Lung (tissue), 11 donors: ENCODE measurements at regions not wholly inside any gene's neighbourhood (a gene's known extent, or its start where the extent isn't known, plus 50 kb on each side); places are given as distances from the start of the nearest gene placed in this dataset.

ENCODE experiments used
- ATAC-seq: fragments of 200-7000 bp; cut with Tn5 transposase; one replicate; pipeline ENCODE4 v1.9.1; 2020; ENCODE audit warnings: moderate number of reproducible peaks; ENCODE audit not compliant: insufficient read depth, low FRiP score
- DNase-seq, 3 donors: peaks; one replicate each; pipeline ENCODE4 v3.0.0-alpha.2; 2013 to 2017
- H3K27ac ChIP-seq, 2 donors: one replicate each; pipeline ENCODE4 v1.5.1; 2013; ENCODE audit warnings: mild to moderate bottlenecking in 2 of 2, moderate library complexity in 2 of 2, control low read depth in 1 of 2, inconsistent platforms in 1 of 2, low read depth in 1 of 2, low read length in 1 of 2
- H3K27me3 ChIP-seq, 3 donors: one replicate each; pipeline ENCODE4 v1.5.1; 2013; ENCODE audit warnings: low read length in 2 of 3; ENCODE audit not compliant: control insufficient read depth in 3 of 3, insufficient read depth in 3 of 3
- H3K36me3 ChIP-seq, 4 donors: one replicate each; pipeline ENCODE4 v1.5.1; 2013; ENCODE audit warnings: low read length in 4 of 4, mild to moderate bottlenecking in 1 of 4, moderate library complexity in 1 of 4; ENCODE audit not compliant: control insufficient read depth in 4 of 4, insufficient read depth in 4 of 4
- H3K4me1 ChIP-seq, 5 donors: one replicate each; pipeline ENCODE4 v1.5.1; 2013; ENCODE audit warnings: low read length in 5 of 5, mild to moderate bottlenecking in 2 of 5, moderate library complexity in 1 of 5; ENCODE audit not compliant: control insufficient read depth in 5 of 5, insufficient read depth in 5 of 5
- H3K4me3 ChIP-seq: one replicate; pipeline ENCODE4 v1.5.1; 2013; ENCODE audit warnings: mild to moderate bottlenecking, control low read depth, moderate library complexity
- H3K9ac ChIP-seq, 2 donors: one replicate each; pipeline ENCODE4 v1.5.1; 2013; ENCODE audit warnings: low read length in 2 of 2, control low read depth in 1 of 2; ENCODE audit not compliant: insufficient read depth in 1 of 2
- H3K9me3 ChIP-seq, 4 donors: one replicate each; pipeline ENCODE4 v1.5.1; 2013; ENCODE audit warnings: low read length in 3 of 4, mild to moderate bottlenecking in 1 of 4, moderate library complexity in 1 of 4; ENCODE audit not compliant: control insufficient read depth in 4 of 4, insufficient read depth in 3 of 4
- WGBS, 2 donors: extraction: QIAGEN DNeasy Blood & Tissue Kit; methylation state at CpG; one replicate each; pipeline ENCODE4 v1.1.7; 2013; 5-methylcytosine and 5-hydroxymethylcytosine counted together
- TF ChIP-seq, protein P1 (sequence below): IDR thresholded peaks from 2 replicates; pipeline ENCODE4 v1.5.1; 2012; ENCODE audit warnings: mild to moderate bottlenecking; ENCODE audit errors: control extremely low read depth, extremely low read depth
- donor health status: control.
- donor health status: control.
- donor health status: Bipolar disorder and iron deficiency.
- donor health status: healthy.
- donor health status: DM: yes; HTN: yes; CAD: no.

DNA sequence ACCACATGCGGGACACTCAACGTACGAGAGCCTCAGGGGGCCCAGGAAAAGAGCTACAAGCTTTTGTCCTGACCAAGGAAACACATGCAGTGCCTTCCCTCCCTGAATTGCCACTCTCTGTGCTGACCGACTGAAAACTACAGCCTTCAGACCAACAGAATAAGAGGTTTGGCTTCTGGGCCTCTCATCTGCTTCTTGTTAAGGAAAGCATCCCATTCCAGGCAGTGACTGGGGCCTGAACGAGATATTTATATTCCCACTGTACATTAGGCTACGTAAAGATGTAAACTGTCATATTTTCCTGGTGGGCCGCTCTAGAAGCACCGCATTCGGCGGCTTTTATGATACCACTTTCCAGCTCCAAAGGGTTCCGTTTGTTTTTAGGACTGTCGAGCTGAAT is 208.9 kb upstream of the TPM1 start:
- DNase-seq (no peak), ATAC-seq (no peak)
- peak overlapping the region in 1 of 2 donors; percentile 7 for H3K27ac ChIP-seq
- TF ChIP-seq, protein P1, sequence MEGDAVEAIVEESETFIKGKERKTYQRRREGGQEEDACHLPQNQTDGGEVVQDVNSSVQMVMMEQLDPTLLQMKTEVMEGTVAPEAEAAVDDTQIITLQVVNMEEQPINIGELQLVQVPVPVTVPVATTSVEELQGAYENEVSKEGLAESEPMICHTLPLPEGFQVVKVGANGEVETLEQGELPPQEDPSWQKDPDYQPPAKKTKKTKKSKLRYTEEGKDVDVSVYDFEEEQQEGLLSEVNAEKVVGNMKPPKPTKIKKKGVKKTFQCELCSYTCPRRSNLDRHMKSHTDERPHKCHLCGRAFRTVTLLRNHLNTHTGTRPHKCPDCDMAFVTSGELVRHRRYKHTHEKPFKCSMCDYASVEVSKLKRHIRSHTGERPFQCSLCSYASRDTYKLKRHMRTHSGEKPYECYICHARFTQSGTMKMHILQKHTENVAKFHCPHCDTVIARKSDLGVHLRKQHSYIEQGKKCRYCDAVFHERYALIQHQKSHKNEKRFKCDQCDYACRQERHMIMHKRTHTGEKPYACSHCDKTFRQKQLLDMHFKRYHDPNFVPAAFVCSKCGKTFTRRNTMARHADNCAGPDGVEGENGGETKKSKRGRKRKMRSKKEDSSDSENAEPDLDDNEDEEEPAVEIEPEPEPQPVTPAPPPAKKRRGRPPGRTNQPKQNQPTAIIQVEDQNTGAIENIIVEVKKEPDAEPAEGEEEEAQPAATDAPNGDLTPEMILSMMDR = no peak
- no peak overlapping the region for H3K4me3 ChIP-seq
- H3K9me3 ChIP-seq = no peaks in the 10 kb centered on the region
- no peaks in the 10 kb centered on the region for H3K27me3 ChIP-seq
- 94 to 97% methylated on average over 12 of the region's 12 CpGs for WGBS, 2 donors
- H3K4me1 ChIP-seq = peaks cover 0 to 9% (median 0%) of the 10 kb centered on the region in 5 donors
- peaks cover 4 to 12% (median 5%) of the 10 kb centered on the region in 4 donors for H3K36me3 ChIP-seq
- no peak overlapping the region for H3K9ac ChIP-seq

- Histone ChIP-seq H3K27me3 (no peaks in the 10 kb centered on the region), H3K27ac (peak overlapping the region in 1 of 2 donors; percentile 73), H3K4me3 (no peak overlapping the region), H3K36me3 (peaks cover 5 to 17% (median 7%) of the 10 kb centered on the region in 4 donors), H3K4me1 (peaks cover 0 to 9% (median 0%) of the 10 kb centered on the region in 5 donors), H3K9me3 (no peaks in the 10 kb centered on the region), H3K9ac (no peak overlapping the region)
- DNase-seq = no peak
- WGBS, 2 donors = 83 to 86% methylated on average over 7 of the region's 7 CpGs
- TF ChIP-seq, protein P1 = no peak
- no peak for ATAC-seq
Observed at GRCh38 chr15:62834686-62835329, 207.7 kb upstream of the TPM1 start.

DNA sequence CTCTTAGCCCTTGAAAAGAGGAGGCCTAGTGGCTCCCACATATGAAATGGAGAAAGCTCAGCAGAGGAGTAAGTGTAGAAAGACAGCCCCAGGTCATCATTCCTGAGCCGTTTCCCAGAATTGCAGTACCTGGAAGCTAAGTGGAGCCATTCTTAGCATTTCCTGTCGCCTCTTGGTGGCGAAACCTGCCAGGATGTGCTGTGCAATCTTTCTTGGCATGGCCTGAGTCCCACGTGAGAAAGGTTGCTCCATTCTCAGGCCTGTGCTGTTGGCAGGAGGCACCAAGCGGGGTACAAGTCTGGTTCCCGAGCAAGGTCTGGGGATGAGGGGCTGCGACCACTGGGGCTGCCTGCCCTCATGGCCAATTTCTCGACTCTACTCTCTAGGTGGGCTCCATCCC is 207.2 kb upstream of the TPM1 start:
- Histone ChIP-seq H3K27ac (peak overlapping the region in 1 of 2 donors; percentile 74), H3K4me1 (peaks cover 0 to 7% (median 0%) of the 10 kb centered on the region in 5 donors), H3K27me3 (no peaks in the 10 kb centered on the region), H3K4me3 (no peak overlapping the region), H3K9ac (no peak overlapping the region), H3K9me3 (no peaks in the 10 kb centered on the region), H3K36me3 (peaks cover 5 to 20% (median 10%) of the 10 kb centered on the region in 4 donors)
- ATAC-seq = no peak
- WGBS, 2 donors = 52 to 68% methylated on average over 8 of the region's 8 CpGs
- TF ChIP-seq, protein P1 = no peak
- no peak for DNase-seq
